ENCODE measurements at regions not wholly inside any gene's neighbourhood (a gene's known extent, or its start where the extent isn't known, plus 50 kb on each side); places are given as distances from the start of the nearest gene placed in this dataset.

DNA sequence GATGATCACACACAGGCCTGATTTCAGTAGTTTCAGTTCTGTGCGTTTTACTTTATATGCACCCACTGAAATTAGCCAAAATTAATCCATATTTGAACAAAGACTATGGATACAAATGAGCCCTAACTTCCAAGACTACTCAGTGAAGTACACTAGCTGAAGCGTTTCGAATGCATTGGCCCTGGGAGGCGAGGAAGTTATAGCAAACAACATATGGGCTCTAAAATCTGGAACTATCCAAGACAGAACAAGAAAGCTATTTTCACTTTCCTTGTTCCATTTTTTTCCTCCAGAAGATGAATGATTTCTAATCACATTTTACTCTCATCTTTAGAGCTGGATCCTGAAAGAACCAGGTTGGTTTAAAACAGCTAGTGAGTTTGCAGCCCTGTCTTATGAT lies 399.4 kb upstream of the HNRNPA3 start:
- Histone ChIP-seq H3K27ac (ENCODE audit: low read depth, low read length, poor library complexity, severe bottlenecking) (no peak overlapping the region), H2AFZ (ENCODE audit: low read length) (peak overlapping the region; percentile 72)
- CTCF ChIA-PET (ENCODE audit: unreplicated experiment) = no interaction called here

DNA sequence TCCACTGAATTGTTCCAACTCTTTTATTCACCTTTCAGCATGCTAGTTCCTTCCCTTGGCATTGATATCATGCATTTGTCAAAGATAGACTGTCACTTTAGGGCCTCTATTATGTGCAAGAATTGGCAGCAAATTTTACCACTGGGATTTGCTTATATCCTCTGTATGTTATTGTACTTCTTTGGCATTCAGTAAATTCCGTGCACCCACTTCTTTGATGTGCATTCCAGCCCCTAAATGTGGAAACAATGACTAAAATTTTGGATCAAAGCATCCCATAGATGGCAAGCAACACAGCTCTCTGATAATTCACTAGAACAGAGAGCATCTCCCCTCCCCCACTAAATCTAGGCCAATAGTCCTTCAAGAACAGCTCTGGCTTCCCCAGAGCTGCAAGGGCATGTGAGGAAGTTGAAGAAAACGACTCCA lies 399.0 kb upstream of the HNRNPA3 start:
- Histone ChIP-seq H3K9me3 (ENCODE audit: low read length) (no peaks in the 10 kb centered on the region), H3K79me2 (ENCODE audit: insufficient read depth, low read depth, low read length) (no peaks in the 10 kb centered on the region), H3K4me2 (ENCODE audit: low read length) (peak overlapping the region; percentile 4; the same call in 1 of the 2 replicates), H3K27ac (ENCODE audit: low read depth, low read length, poor library complexity, severe bottlenecking) (no peak overlapping the region), H3K4me1 (ENCODE audit: insufficient read depth, low read length, poor library complexity, severe bottlenecking) (peaks cover 17% of the 10 kb centered on the region), H4K20me1 (ENCODE audit: insufficient read depth, low read length) (no peaks in the 10 kb centered on the region), H3K9me2 (ENCODE audit: insufficient read depth, low read length) (no peaks in the 10 kb centered on the region), H3K36me3 (ENCODE audit: insufficient read depth, low read length) (no peaks in the 10 kb centered on the region), H3K4me3 (ENCODE audit: low read depth, low read length, poor library complexity, severe bottlenecking) (no peak overlapping the region), H2AFZ (ENCODE audit: low read length) (peak overlapping the region; percentile 72; the same call in 1 of the 2 replicates)
- ChIA-PET POLR2A (interaction anchor here (0.5 to 1.1 kb wide), 6 partner anchors 62 to 1921 kb away, joined by 3 to 5 read pairs (median 4); no protein-coding TSS in a partner anchor), CTCF (ENCODE audit: unreplicated experiment) (no interaction called here)
- intact Hi-C loops (cut with micrococcal nuclease; ENCODE audit: unreplicated experiment) = loop anchor here (5.0 kb wide), 2 partner anchors 161 to 334 kb away; no protein-coding TSS in a partner anchor
- peak; percentile 16 for DNase-seq (ENCODE audit: low spot score)
- no peak for TF ChIP-seq EZH2phosphoT487 (IDR thresholded peaks at IDR 0.05; ENCODE audit: borderline replicate concordance, low read depth, low read length)
- TF ChIP-seq, protein P1, sequence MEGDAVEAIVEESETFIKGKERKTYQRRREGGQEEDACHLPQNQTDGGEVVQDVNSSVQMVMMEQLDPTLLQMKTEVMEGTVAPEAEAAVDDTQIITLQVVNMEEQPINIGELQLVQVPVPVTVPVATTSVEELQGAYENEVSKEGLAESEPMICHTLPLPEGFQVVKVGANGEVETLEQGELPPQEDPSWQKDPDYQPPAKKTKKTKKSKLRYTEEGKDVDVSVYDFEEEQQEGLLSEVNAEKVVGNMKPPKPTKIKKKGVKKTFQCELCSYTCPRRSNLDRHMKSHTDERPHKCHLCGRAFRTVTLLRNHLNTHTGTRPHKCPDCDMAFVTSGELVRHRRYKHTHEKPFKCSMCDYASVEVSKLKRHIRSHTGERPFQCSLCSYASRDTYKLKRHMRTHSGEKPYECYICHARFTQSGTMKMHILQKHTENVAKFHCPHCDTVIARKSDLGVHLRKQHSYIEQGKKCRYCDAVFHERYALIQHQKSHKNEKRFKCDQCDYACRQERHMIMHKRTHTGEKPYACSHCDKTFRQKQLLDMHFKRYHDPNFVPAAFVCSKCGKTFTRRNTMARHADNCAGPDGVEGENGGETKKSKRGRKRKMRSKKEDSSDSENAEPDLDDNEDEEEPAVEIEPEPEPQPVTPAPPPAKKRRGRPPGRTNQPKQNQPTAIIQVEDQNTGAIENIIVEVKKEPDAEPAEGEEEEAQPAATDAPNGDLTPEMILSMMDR (conservative IDR thresholded peaks at IDR 0.05; ENCODE audit: low read length) = no peak
- BruUV-seq (replicated peaks) = no TSS peak

More for the DNA sequence above, 399.4 kb upstream of the HNRNPA3 start:
- intact Hi-C loops (cut with micrococcal nuclease; ENCODE audit: unreplicated experiment) = loop anchor here (5.0 kb wide), 2 partner anchors 161 to 334 kb away; no protein-coding TSS in a partner anchor
- no peak for DNase-seq (ENCODE audit: low spot score)
- H3K9me3 ChIP-seq (ENCODE audit: low read length) = no peaks in the 10 kb centered on the region
- no TSS peak for BruUV-seq (replicated peaks)
- H4K20me1 ChIP-seq (ENCODE audit: insufficient read depth, low read length) = no peaks in the 10 kb centered on the region
- no peaks in the 10 kb centered on the region for H3K9me2 ChIP-seq (ENCODE audit: insufficient read depth, low read length)
- no peak for TF ChIP-seq EZH2phosphoT487 (IDR thresholded peaks at IDR 0.05; ENCODE audit: borderline replicate concordance, low read depth, low read length)
- TF ChIP-seq, protein P1 (conservative IDR thresholded peaks at IDR 0.05; ENCODE audit: low read length) = no peak
- no peaks in the 10 kb centered on the region for H3K36me3 ChIP-seq (ENCODE audit: insufficient read depth, low read length)
- peaks cover 17% of the 10 kb centered on the region for H3K4me1 ChIP-seq (ENCODE audit: insufficient read depth, low read length, poor library complexity, severe bottlenecking)
- 0 out of 2 replicates have a peak overlapping the region, but pooled peaks have one; percentile 4 for H3K4me2 ChIP-seq (ENCODE audit: low read length)
- POLR2A ChIA-PET = interaction anchor here (0.5 to 1.4 kb wide), 4 partner anchors 10 to 1681 kb away, joined by 3 to 6 read pairs (median 4); no protein-coding TSS in a partner anchor
- H3K79me2 ChIP-seq (ENCODE audit: insufficient read depth, low read depth, low read length) = no peaks in the 10 kb centered on the region
- no peak overlapping the region for H3K4me3 ChIP-seq (ENCODE audit: low read depth, low read length, poor library complexity, severe bottlenecking)

DNA sequence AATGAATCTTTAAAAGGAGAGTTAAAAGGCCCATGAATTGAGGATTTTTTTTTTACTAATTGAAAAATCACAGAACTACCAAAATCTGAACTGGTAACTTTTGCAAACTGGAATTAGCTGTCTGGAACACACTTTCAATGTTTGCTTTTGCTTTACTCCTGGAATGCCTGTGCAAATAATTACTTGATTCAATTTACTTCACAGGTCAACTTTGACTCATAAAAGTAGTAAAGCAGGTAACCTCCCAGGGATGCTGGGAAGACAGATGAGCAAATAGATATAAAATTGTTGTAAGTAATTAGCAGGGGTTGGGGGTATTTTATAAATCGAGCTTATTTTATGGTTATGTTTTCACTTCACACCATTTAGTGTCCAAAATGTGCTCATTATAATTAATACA lies 398.3 kb upstream of the HNRNPA3 start:
- Histone ChIP-seq H4K20me1 (ENCODE audit: insufficient read depth, low read length) (no peaks in the 10 kb centered on the region), H3K36me3 (ENCODE audit: insufficient read depth, low read length) (no peaks in the 10 kb centered on the region), H3K79me2 (ENCODE audit: insufficient read depth, low read depth, low read length) (no peaks in the 10 kb centered on the region), H3K4me2 (ENCODE audit: low read length) (peak overlapping the region; percentile 37; the same call in 1 of the 2 replicates), H3K4me3 (ENCODE audit: low read depth, low read length, poor library complexity, severe bottlenecking) (no peak overlapping the region), H3K27ac (ENCODE audit: low read depth, low read length, poor library complexity, severe bottlenecking) (no peak overlapping the region), H2AFZ (ENCODE audit: low read length) (peak overlapping the region; percentile 72; the same call in 1 of the 2 replicates), H3K9me2 (ENCODE audit: insufficient read depth, low read length) (no peaks in the 10 kb centered on the region), H3K9me3 (ENCODE audit: low read length) (no peaks in the 10 kb centered on the region), H3K4me1 (ENCODE audit: insufficient read depth, low read length, poor library complexity, severe bottlenecking) (peaks cover 17% of the 10 kb centered on the region)
- TF ChIP-seq, protein P1 (conservative IDR thresholded peaks at IDR 0.05; ENCODE audit: low read length) = no peak
- no peak for TF ChIP-seq EZH2phosphoT487 (IDR thresholded peaks at IDR 0.05; ENCODE audit: borderline replicate concordance, low read depth, low read length)
- no TSS peak for BruUV-seq (replicated peaks)
- no peak for DNase-seq (ENCODE audit: low spot score)
- intact Hi-C loops (cut with micrococcal nuclease; ENCODE audit: unreplicated experiment) = loop anchor here (5.0 kb wide), 2 partner anchors 162 to 333 kb away; no protein-coding TSS in a partner anchor
- POLR2A ChIA-PET = interaction anchor here (0.7 to 1.0 kb wide), 5 partner anchors 63 to 1921 kb away, joined by 3 to 4 read pairs (median 3); no protein-coding TSS in a partner anchor
- CTCF ChIA-PET (ENCODE audit: unreplicated experiment) = no interaction called here
